Kidney (tissue), 1 donor: ENCODE measurements at regions not wholly inside any gene's neighbourhood (a gene's known extent, or its start where the extent isn't known, plus 50 kb on each side); places are given as distances from the start of the nearest gene placed in this dataset. TPM values are rescaled to one million over a fixed set of nuclear protein-coding genes. Genes with fewer than 3 reads are reported as not detected.

ENCODE experiments used
- microRNA-seq: library from miRNA; unstranded; fragments of <30 nt; microRNA quantifications from one replicate; pipeline ENCODE4 v1.2.0, GENCODE V29; 2020
- donor health status: DM: yes; HTN: yes; CAD: no.

Small RNA genes lying in the stretch of these regions (microRNA-seq; reads per million reads assigned to microRNA genes)
- gene MIR320D2, result not detected
